ENCODE measurements at regions not wholly inside any gene's neighbourhood (a gene's known extent, or its start where the extent isn't known, plus 50 kb on each side); places are given as distances from the start of the nearest gene placed in this dataset.
"Not testable (repeated sequence)": the region's sequence is repeated elsewhere in the genome, so short reads cannot be mapped to it uniquely, and the experiment has no call there.

DNA sequence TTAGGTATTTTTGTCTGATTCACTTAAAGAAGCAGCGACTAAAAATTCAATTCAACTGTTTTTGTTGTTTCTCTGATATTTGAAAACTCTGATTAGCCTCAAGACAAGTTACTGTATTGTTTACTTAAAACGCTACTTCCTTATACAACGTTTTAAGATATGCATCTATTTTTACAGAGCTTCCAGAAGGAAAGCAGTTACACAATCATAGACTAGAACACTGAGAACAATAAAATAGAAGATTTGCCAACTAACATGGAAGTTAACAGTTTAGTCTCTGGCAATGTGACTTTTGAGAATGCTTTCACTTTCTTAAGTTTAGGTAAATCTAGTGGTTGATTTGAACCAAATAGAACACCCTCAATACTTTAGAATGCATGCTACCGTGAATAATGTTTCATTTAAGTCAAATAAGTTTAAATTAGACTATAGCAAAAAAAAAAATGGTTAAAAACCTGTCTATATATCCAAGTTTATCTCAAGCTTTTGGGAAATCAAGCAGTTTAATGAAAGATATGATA, 614.8 kb downstream of the DACH1 start:
- H3K9me3 Mint-ChIP-seq = no peaks in the 10 kb centered on the region
- no peak overlapping the region for H3K27ac Mint-ChIP-seq
- no peaks in the 10 kb centered on the region for H3K36me3 Mint-ChIP-seq
- DNase-seq (ENCODE audit: low spot score in 2 of 2) (no peak), ATAC-seq (no peak)

DNA sequence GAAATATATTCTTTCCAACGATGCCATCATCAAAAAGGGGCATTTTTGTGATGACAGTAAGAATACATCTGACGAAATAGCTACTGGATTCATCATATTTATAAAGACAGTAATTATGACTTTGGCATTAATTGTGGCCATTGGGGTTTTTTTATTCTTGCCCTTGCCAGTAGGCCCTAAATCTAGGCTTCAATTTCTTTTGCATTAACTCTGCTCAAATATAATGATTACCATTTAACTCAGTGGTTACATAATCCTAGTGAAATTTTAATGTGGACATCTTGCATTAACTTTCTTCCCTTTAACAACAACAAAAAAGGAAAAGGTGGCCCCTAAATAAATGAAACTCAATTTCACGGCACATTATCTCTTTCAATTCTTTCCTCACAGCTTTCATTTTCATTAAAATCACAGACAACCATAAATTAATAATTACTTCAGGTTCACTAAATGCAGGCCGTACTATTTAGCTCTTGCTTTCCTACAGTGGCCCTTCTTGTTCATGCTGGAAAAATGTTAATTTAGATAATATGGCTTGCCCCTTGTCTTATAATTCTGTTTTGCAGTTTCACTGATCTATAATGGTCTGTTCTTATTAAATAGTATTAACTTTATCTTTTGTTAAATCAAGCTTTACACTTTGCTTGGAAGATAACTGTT, 615.6 kb downstream of the DACH1 start:
- no peak for DNase-seq (ENCODE audit: low spot score in 2 of 2)
- Mint-ChIP-seq H3K36me3 (no peaks in the 10 kb centered on the region), H3K27ac (no peak overlapping the region), H3K9me3 (no peaks in the 10 kb centered on the region)
- ATAC-seq = no peak

DNA sequence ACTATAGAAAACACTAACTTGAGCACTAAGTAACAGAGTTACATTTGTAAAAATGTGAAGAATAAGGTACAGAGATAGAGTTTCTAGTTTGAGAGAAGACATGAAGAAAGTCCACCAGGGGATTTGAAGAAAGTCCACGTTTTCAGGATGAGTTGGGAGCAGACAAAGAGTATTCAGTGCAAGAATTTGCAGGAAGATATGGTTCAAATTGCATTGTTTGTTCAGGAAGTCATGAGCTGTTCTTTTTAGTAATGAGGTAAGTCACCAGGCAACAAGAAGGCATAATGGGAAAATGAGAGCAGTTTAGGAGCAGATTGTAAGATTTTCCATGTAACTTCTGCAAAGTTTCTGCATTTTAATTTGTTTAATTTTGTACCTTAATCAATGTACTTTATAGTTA, 618.0 kb downstream of the DACH1 start:
- Mint-ChIP-seq H3K27ac (no peak overlapping the region), H3K9me3 (no peaks in the 10 kb centered on the region), H3K36me3 (no peaks in the 10 kb centered on the region)
- DNase-seq (ENCODE audit: low spot score in 2 of 2) (no peak), ATAC-seq (no peak)

DNA sequence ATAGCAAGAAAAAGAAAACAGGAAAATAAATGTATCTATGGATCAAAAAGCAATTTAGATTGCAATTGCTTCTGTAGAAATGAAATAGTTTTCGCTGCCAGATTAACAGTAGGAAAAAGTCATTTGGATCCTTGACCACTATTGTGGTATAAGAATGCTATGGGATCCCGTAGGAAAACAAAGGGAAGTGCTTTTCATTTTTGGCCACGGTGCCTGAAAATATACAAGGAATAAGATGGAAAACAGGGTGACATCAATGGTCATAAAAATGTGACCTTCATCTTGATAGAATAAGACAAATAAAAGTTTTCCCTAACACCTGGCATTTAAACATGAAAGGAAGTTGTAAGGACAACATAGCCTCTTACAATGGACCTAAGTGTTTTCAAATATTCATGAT, 622.8 kb downstream of the DACH1 start:
- H3K27ac Mint-ChIP-seq = no peak overlapping the region
- no peak for ATAC-seq
- no peak for DNase-seq (ENCODE audit: low spot score in 2 of 2)
- no peaks in the 10 kb centered on the region for H3K9me3 Mint-ChIP-seq
- H3K36me3 Mint-ChIP-seq = no peaks in the 10 kb centered on the region

DNA sequence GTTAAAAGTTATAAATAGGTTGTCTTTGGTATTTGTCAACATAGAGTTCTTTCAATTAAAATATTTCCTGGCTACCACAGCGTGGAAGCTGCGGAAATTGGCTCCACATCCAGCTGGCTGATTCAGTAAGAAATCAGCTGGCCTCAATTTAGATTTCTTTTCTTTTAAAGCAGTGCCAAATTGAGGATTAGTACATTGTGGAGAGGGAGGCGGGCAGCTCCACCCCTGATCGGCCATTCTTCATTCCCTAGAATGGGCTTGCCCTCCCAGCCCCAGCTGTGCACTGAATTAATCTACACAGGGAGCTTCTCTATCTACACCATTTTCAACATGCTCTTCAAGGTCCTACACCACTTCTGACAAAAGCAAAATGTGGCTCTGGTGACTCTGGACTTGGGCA, 624.8 kb downstream of the DACH1 start:
- ATAC-seq (no peak), DNase-seq (ENCODE audit: low spot score in 2 of 2) (no peak)
- Mint-ChIP-seq H3K27ac (no peak overlapping the region), H3K9me3 (no peaks in the 10 kb centered on the region), H3K36me3 (no peaks in the 10 kb centered on the region)

DNA sequence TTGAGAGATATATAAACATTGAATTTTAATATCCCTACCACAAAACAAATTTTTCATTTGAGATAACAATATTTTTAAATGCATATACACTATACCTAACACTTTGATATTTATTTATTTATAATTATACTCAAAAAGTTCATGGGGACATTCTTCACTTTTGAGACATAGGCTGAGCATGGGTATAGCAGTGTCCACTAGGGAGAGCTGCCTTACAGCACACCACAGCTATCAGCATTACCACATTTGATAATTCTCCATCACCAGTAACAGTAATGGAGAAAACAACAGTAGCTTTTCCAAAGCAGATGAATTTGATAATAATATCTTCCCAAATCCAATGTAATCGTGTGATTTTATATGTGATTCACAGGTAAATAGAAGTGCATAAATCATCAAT, 626.1 kb downstream of the DACH1 start:
- Mint-ChIP-seq H3K9me3 (no peaks in the 10 kb centered on the region), H3K36me3 (no peaks in the 10 kb centered on the region), H3K27ac (no peak overlapping the region)
- ATAC-seq = no peak
- no peak for DNase-seq (ENCODE audit: low spot score in 2 of 2)

DNA sequence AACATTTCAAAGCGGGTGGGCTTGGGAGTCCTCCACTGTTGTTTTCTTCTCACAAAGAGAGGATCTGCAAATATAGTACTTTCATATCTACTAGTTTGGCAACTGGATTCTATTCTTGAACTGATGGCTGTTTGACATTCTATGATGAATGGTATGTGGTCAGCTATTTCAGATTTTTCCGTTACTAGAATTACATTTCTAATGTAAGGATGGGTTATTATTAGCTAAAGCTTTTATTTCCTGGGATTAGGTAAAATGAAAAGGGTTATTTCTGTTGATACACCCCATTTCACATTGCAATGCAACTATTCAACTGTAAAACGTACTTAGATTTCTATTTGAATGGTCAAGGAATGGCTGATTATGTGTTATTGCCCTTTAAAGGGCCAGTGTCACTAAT, 629.7 kb downstream of the DACH1 start:
- ATAC-seq = no peak
- H3K27ac Mint-ChIP-seq = no peak overlapping the region

DNA sequence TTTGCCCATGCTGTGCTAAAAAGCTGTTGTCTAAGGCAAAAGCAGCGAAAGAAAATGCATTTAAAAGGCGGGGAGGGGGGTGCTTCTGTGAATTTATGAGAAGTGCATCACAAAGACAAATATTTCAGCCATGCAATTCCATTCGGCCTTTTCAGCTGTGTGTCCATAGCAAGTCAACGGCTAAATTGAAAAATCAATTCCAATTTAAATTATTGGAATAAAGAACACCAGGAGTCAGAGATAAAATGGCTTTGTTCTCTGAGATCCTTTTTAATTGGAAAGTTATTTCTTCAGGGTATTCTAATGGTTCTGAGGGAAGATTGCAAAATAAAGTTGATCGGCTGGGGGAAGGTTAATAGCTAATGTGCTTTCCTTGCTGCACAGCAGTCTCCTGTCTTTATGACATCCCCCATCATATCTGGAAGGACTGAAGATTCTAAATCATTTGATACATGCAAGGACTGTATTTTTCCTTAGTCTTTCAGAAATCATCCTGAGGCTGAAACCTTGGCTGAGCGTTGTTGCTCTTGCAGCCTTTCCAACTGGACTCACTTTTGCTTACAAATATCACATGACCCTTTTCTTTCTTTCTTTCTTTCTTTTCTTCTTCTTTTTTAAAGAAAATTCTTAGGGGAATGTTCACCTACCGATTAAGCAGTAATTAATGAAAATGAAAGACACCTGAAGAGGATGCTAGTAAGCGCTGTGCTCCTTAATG, 647.1 kb downstream of the DACH1 start:
- Mint-ChIP-seq H3K27ac (no peak overlapping the region), H3K9me3 (peaks cover 0 to 1% of the 10 kb centered on the region in 2 donors)

More for the DNA sequence above, 629.7 kb downstream of the DACH1 start:
- no peaks in the 10 kb centered on the region for H3K9me3 Mint-ChIP-seq
- DNase-seq (ENCODE audit: low spot score in 2 of 2) = no peak
- no peaks in the 10 kb centered on the region for H3K36me3 Mint-ChIP-seq

DNA sequence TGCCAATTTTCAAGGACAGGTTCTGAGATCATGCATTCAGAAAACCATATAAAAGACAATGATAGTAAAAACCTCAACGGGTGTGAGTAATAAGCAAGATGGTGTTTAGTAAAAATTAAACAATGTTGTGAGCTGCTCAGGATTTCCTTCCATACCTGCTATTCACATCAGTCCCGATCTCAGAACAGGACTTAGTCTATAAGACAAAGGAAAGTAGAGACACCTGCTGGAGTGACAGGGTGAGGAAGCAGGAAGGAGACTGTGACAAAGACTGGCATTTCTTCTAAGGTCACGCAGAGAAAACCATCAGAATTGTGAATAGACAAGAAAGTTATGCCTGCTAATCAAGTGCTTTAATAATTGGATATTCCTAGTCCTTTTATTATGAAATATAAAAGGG, 648.0 kb downstream of the DACH1 start:
- Mint-ChIP-seq H3K27ac (no peak overlapping the region), H3K9me3 (peaks cover 0 to 5% of the 10 kb centered on the region in 2 donors), H3K36me3 (no peaks in the 10 kb centered on the region)
- DNase-seq (ENCODE audit: low spot score in 2 of 2) (no peak), ATAC-seq (no peak)

More for the DNA sequence above, 647.1 kb downstream of the DACH1 start:
- ATAC-seq = no peak
- no peaks in the 10 kb centered on the region for H3K36me3 Mint-ChIP-seq
- DNase-seq (ENCODE audit: low spot score in 2 of 2) = no peak

DNA sequence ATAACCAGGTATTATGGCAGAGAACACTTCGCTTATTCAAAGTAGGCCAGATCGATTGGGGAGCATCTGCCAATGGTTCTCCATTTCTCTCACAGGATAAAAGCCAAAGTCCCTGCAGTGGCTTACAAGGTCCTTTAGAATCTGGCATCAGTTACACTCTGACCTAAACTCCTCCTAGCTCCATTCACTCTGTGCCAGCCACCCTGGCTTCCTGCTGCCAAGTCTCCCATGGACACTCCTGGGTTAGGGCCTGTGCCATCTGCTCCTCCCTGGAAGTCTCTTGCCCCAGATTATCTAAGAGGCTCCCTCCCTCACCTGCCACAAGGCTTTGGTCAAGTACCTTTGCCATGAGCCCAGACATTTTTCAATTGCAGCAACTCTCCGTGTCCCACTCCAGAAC, 649.2 kb downstream of the DACH1 start:
- no peak for DNase-seq (ENCODE audit: low spot score in 2 of 2)
- peaks cover 0 to 5% of the 10 kb centered on the region in 2 donors for H3K9me3 Mint-ChIP-seq
- H3K36me3 Mint-ChIP-seq = no peaks in the 10 kb centered on the region

DNA sequence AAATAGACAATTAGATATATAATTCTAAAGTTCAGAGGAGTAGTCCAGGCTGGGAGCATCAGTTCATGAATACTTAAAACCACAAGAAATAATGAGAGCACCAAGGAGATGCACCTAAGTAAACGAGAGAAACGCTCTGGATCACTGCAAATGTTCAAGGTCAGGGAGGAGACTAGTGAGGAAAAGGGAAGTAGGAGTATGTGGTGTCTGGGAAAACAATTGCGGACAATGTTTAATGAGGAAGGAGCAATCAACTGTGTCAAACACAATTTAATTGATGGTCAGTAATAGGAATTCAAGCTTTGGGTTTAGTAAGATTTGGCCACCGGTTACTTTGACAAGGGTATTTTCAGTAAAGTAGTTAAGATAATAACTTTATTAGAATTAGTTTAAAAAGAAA, 652.2 kb downstream of the DACH1 start:
- DNase-seq (ENCODE audit: low spot score in 2 of 2) (no peak), ATAC-seq (no peak)
- Mint-ChIP-seq H3K27ac (no peak overlapping the region), H3K36me3 (no peaks in the 10 kb centered on the region), H3K9me3 (peaks cover 0 to 5% of the 10 kb centered on the region in 2 donors)

More for the DNA sequence above, 649.2 kb downstream of the DACH1 start:
- H3K27ac Mint-ChIP-seq = no peak overlapping the region
- no peak for ATAC-seq

DNA sequence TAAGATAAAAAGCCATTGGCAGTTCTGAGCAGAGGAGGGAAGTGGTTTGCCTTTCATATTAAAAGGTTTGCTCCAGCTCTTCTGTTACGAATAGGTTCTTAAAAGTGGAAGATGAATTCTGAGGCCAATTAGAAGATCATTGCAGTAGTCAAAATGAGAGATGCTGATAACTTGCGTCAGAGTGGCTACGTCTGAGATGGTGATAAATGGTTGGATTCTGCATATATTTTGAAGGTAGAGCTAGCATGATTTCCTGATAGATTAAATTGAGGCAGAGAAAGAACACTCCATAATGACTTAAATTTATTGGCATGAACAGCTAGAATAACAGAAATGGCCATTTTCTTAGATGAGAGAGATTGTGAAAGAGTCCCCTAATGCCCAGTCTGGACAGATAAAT, 652.6 kb downstream of the DACH1 start:
- no peak overlapping the region for H3K27ac Mint-ChIP-seq
- ATAC-seq (no peak), DNase-seq (ENCODE audit: low spot score in 2 of 2) (no peak)
- no peaks in the 10 kb centered on the region for H3K36me3 Mint-ChIP-seq
- H3K9me3 Mint-ChIP-seq = peaks cover 0 to 5% of the 10 kb centered on the region in 2 donors

DNA sequence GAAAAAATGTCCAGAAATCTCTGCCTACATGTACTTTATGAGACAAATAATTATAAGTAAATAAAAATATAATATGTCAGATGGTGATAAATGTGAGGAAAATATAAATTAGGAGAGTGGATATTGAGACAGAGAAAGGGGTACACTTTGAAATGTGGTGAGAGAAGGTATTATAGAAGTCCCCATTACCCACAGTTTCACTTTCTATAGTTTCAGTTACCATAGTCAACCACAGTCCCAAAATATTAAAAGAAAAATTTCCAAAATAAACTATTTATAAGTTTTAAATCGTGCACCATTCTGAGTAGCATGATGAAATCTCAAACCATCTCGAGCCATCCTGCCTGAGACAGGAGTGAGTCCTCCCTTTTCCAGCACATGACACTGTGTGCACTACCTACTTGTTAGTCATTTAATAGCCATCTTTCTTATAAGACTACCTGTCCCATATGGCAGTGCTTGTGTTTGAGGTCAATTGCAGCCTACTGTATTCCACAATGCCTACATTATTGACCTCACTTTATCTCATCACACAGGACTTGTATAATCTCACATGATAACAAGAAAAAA, 653.7 kb downstream of the DACH1 start:
- peaks cover 0 to 10% of the 10 kb centered on the region in 2 donors for H3K9me3 Mint-ChIP-seq
- DNase-seq (ENCODE audit: low spot score in 2 of 2) = no peak
- ATAC-seq = no peak

DNA sequence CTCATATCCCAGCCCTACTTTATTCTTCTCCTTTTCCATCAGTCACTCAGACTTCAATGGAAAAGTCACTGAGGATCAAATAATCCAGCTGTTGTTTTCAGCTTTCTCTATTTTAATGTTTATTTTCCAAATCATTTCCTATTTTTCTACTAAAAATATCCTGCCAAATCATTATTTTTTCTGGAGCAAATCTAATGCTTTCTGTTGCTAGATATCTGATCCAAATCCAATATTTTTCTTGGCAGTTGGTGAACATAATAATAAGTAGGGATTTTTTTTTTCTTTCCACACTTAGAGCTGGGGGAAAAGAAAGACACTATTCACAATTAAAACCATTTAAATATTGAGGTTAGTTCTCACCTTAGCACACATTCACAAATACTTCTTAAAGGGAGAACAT, 656.1 kb downstream of the DACH1 start:
- peaks cover 7 to 10% of the 10 kb centered on the region in 2 donors for H3K9me3 Mint-ChIP-seq
- no peak for ATAC-seq

More for the DNA sequence above, 653.7 kb downstream of the DACH1 start:
- H3K27ac Mint-ChIP-seq = no peak overlapping the region
- H3K36me3 Mint-ChIP-seq = no peaks in the 10 kb centered on the region

DNA sequence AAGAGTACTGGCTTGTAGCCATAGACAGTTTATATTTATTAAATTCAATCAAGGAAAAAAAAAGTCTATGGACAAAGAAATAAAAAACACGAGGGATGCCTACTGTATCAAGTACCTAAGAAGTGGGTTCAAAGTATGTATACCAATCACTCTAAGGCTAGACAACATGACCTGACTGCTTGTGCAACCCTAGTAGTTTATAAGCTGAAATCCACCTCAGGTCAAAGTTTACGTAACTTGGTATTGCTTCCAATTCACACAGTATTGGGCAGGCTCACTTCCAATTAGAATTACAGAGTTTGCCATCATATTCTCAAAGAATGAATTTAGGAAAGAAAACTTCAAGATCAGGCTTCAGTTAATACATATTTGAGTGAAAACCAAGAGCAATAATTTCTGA, 657.8 kb downstream of the DACH1 start:
- H3K27ac Mint-ChIP-seq = no peak overlapping the region
- ATAC-seq (no peak), DNase-seq (ENCODE audit: low spot score in 2 of 2) (no peak)
- peaks cover 4 to 7% of the 10 kb centered on the region in 2 donors for H3K9me3 Mint-ChIP-seq
- no peaks in the 10 kb centered on the region for H3K36me3 Mint-ChIP-seq

More for the DNA sequence above, 656.1 kb downstream of the DACH1 start:
- Mint-ChIP-seq H3K36me3 (no peaks in the 10 kb centered on the region), H3K27ac (no peak overlapping the region)
- DNase-seq (ENCODE audit: low spot score in 2 of 2) = no peak

DNA sequence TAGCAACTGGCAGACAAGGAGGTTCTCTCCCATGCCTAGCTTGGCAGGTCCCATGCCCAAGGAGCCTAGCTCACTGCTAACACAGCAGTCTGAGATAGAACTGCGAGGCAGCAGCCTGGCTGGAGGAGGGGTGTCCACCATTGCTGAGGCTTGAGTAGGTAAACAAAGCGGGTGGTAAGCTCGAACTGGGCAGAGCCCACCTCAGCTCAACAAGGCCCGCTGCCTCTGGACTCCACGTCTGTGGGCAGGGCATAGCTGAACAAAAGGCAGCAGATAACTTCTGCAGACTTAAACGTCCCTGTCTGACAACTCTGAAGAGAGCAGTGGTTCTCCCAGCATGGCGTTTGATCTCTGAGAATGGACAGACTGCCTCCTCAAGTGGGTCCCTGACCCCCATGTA, 682.4 kb downstream of the DACH1 start:
- H3K27ac Mint-ChIP-seq; H3K36me3 Mint-ChIP-seq; H3K9me3 Mint-ChIP-seq; ATAC-seq; DNase-seq (ENCODE audit: low spot score in 2 of 2): not testable (repeated sequence)

DNA sequence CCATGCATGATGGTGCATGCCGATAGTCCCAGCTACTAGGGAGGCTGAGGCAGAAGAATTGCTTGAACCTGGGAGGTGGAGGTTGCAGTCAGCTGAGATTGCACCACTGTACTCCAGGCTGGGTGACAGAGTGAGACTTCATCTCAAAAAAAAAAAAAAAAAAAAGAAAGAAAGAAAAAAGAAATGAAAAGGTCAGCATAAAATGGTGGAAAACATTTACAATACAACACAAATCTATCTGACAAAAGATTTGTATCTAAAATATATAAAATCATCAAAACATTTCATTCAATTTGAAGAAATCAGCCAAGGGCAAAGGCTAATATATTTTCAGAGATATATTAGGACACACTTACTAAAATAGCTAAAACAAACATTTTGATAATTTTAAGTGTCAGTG, 683.7 kb downstream of the DACH1 start:
- not testable (repeated sequence) for H3K36me3 Mint-ChIP-seq; ATAC-seq; H3K9me3 Mint-ChIP-seq; DNase-seq (ENCODE audit: low spot score in 2 of 2); H3K27ac Mint-ChIP-seq
